Gastroesophageal sphincter (tissue), 3 donors: ENCODE measurements at regions not wholly inside any gene's neighbourhood (a gene's known extent, or its start where the extent isn't known, plus 50 kb on each side); places are given as distances from the start of the nearest gene placed in this dataset.

Experiments used
- POLR2A ChIP-seq, 2 donors: fragments of 450-650 bp; IDR thresholded peaks; one replicate each; pipeline ENCODE4 v1.6.1; 2017; ENCODE audit warnings: antibody characterized with exemption in 2 of 2, mild to moderate bottlenecking in 2 of 2, moderate library complexity in 1 of 2
- POLR2AphosphoS5 ChIP-seq: sonication (generic); formaldehyde crosslinking; IDR thresholded peaks from one replicate; pipeline ENCODE4 v1.6.1; 2017; ENCODE audit warnings: antibody characterized with exemption
- TF ChIP-seq, protein P1 (sequence below), 4 experiments: fragments of 200-600 bp in 2 of 4; fragments of 450-650 bp in 2 of 4; sonication (generic) in 1 of 4; IDR thresholded peaks; one replicate each; pipeline ENCODE4 v1.5.1; 2017 to 2019; ENCODE audit warnings: antibody characterized with exemption in 4 of 4, mild to moderate bottlenecking in 2 of 4, moderate library complexity in 2 of 4

DNA sequence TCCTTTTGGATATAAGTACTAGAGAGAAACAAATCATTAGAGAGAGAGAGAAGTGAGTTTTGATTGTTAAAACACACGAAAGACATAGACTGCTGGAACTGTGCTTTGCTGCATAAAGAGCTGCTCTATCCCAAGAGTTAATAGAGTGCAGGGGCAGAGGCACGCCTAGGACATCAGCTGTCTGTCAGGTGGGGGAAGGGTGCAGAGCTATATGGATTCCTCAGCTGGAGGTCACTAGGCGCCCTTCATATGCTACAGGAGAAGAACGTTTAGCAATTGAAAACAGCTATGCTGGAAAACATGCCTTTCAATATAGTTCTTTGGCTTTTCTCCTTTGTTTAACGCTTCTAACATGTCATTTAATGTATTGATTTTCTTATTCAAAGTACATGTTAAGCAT is 169.0 kb upstream of the MCHR2 start:
- TF ChIP-seq, protein P1, sequence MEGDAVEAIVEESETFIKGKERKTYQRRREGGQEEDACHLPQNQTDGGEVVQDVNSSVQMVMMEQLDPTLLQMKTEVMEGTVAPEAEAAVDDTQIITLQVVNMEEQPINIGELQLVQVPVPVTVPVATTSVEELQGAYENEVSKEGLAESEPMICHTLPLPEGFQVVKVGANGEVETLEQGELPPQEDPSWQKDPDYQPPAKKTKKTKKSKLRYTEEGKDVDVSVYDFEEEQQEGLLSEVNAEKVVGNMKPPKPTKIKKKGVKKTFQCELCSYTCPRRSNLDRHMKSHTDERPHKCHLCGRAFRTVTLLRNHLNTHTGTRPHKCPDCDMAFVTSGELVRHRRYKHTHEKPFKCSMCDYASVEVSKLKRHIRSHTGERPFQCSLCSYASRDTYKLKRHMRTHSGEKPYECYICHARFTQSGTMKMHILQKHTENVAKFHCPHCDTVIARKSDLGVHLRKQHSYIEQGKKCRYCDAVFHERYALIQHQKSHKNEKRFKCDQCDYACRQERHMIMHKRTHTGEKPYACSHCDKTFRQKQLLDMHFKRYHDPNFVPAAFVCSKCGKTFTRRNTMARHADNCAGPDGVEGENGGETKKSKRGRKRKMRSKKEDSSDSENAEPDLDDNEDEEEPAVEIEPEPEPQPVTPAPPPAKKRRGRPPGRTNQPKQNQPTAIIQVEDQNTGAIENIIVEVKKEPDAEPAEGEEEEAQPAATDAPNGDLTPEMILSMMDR (IDR thresholded peaks at IDR 0.05) = no peak
- TF ChIP-seq POLR2A (IDR thresholded peaks at IDR 0.05) (no peak), POLR2AphosphoS5 (no peak)
